Activated T-cell treated with anti-CD3 and anti-CD28 coated beads for 1 hour (primary cell): ENCODE measurements at regions not wholly inside any gene's neighbourhood (a gene's known extent, or its start where the extent isn't known, plus 50 kb on each side); places are given as distances from the start of the nearest gene placed in this dataset.

Source experiments
- DNase-seq: peaks from one replicate; pipeline ENCODE4 v3.0.0-alpha.2; 2020; ENCODE audit warnings: low read depth

DNA sequence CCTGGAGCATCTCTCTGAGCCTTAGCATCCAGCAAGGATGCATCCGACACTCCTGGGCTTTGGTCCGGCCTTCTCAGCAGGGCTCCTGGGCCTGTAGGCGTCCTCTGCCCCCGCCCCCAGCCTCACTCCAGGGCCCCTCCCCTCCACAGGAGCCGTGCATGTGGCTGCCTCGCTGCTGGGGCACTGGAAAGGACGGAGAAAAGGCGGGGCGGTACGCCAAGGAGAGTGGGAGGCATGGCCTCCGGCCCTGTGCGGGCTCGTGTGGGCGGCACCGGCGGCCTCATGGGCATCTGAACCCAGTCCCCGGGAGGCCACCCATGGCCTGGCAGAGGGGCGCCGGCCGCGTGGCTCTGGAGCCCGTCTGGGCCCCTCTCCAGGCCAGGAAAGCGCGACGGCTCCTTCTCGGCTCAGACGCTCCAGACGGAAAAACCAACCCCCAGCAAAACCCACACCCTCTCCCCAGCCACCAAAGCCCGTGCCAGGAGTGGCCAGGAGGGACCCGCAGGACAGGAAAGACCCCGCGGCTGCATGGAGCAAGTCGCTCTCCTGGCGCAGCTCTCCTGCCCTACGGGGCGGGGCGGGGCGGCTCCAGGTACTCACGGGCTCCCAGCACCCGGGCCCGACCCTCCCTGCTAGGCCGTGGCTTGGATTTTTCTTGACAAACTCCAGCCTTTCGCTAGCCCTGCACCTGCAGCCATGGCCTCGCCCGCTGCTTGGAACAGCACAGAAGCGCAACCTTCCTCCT lies 419.9 kb downstream of the QKI start:
- DNase-seq: no peak

GRCh38 chr6:163831736-163832135 lies 417.2 kb downstream of the QKI start:
- DNase-seq: no peak

DNA sequence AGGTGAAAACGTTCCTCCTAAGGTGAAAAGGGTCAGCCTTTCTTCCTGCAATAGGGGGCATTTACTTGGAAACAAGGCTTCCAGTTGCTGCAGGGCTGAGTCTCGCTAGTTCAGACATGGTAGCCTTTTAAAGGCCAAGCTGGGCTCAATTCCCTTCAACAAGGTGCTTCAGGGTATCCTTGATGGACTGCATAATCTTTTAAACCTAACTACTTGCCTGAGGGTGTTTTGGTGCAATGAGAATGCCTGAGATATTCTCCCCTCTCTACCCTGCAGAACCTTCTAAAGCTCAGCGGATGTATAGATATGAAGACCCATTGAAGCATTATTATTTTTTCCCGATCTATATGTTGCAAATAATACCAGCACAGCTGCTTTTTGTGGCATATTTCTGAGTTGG lies 416.1 kb downstream of the QKI start:
- DNase-seq: no peak

DNA sequence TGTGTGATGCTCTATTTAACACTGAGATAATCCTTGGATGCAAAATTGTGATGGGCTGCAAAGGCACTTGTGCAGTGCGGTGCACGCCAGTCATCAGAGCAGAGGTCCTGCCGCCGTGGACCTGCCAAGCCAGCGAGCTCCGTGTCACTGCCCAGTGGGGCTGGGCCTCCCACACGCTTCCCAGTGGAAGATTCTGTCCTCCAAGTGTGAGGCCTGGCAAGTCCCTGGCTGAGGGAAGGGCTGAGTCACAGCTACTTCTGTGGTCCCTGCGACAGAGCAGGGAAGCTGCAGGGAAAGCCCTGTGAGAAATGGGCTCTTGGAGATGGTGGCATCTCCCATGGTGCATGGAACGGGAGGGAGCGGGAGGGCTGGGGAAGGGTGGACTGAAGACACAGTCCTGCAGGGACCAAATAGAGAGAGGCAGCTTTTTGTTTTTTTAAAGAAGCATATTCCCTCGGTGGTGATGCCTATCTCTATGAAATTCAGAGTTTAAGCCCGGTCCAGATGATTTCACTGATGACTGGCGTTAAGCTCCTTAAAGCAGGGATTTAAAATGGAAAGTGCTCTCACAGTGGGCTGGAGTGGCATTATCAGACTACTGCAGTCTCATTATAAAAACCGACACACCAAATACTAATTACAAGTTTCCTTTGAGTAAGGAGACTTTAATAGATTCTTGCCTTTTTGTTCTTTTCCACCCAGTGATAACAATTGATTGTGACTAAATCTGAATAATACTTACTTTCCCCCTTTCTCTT lies 413.7 kb downstream of the QKI start:
- no peak for DNase-seq

DNA sequence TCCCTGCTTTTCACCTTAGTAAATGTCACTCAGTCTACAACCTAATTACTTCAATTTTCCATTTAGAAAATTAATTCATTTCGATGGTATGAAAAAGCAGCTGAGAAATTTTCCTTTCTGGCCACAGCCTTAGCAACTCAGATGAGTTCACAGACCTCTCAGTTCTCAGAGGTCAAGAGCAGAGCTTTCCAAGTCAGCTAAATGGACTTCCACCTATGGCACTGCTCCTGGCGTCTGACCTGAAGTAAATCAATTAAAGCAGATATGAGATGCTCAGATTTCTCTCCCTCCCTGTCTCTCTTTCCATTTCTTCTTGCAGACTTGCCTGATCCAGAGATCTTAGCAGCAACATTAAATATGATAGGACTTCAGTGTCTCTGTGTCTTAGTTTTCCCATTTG lies 412.6 kb downstream of the QKI start:
- DNase-seq: no peak

- DNase-seq: no peak
Observed at GRCh38 chr6:163826629-163827028, 412.1 kb downstream of the QKI start.

DNA sequence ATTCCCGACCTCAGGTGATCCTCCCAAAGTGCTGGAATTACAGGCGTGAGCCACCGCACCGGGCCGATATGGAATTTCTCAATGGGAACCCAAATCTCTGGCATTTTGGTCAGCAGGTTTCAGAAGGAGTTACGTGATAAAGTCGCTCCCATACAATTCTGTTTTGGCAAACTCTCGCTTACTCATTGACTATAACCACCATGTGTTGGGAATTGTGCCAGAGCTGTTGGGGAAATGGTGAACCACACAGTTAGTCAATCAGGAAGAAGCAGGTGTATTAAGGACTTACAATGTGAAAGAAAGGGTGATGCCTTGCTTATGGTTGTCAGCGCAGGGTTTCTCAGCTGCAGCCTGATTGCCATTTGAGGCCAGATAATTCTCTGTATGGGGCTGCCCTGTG lies 410.5 kb downstream of the QKI start:
- no peak for DNase-seq

DNA sequence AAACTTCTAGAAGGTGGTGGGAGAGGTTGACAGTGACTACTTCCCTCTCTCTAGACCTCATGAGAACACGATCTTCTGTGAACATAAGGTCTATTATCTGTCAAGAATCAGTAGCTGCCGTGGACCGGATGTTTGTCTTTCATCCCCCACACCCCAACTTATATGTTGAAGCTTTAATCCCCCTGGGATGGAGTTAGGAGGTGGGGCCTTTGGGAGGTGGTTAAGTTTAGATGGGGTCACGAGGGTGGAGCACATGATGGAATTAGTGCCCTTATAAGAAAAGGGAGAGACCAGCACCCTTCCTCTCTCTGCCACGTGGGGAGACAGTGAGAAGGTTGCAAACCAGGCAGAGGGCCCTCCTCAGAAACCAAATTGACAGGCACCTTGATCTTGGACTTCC lies 409.1 kb downstream of the QKI start:
- DNase-seq: no peak

GRCh38 chr6:163820745-163821458 lies 406.4 kb downstream of the QKI start:
- DNase-seq: no peak

DNA sequence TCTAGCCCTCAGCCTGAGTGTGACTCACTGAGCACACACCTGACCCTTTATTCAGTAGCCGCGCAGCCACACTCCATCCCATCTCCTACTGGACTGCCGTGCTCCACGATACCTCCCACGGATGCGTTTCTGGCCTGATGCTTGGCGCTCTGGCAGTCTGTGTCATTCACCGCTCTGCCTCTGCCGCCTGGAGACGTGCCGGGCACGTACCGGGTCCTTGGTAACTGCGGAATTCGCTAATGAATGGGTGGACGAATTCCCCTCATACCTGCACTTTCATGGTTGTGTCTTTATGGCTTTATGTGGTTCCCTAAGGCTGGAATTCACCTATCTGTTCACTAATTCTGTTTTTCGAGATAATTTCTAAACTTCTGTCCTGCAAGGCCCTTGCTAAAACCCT lies 405.7 kb downstream of the QKI start:
- no peak for DNase-seq

GRCh38 chr6:163818719-163819118 lies 404.2 kb downstream of the QKI start:
- DNase-seq: no peak

DNA sequence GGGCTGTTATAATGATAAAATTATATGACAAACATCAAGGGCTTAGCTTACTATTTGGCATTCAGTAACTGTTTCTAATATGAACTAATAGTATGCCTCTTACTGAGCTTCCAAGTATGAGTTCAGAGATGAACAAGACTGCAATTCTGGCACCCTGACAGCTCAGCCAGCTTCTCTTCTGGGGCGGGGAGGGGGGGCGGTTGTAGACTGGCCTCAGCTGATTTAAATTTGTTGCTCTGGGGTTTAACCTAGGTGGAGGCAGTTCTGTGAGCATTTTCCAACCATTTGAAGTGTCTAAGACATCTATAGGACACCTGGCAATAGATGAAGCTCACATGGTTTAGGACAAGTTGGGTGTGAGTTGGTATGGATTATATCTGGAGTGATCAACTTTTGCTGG lies 401.9 kb downstream of the QKI start:
- no peak for DNase-seq

- DNase-seq: no peak
Observed at GRCh38 chr6:163815796-163816195, 401.3 kb downstream of the QKI start.

DNA sequence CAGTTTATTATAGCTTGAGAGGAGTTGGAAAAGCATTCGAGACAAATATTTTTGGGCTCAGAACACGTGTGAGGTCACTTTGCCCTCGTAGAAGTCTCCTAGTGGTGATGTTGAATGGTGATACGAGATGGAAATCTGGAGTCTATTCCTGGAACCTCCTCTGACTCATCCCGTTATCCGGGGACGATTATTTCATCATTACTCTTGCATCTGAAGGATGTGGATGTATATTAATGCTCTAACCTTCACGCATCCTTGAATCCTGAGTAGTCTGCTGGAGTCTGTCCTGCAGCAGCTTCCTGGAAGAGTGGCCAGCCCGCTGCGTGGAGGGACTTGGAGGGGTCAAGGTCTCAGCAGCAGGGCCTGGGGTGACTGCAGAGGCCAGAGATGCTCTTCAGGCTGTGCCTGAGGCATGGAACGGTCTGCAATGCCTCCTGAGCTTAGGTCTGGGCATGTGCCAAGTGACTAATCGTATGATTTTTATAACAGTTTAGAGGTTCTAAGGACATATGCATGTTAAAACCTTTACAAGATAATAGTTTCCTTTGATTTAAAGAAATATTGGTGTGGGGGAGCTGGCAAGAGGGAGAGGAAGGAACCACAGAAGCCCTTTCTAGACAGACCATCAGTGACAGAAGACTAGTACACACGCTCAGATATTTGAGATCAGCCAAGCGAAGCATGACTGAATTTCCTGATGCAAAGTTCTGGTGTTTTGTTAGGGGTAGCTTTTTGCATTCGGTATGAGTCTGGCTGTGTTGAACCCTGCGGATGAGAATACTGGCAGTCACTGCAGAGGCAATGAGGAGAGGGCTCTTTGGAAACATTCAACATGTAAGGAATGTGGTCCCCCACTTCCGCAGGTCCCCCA lies 400.2 kb downstream of the QKI start:
- DNase-seq: no peak

- no peak for DNase-seq
Observed at GRCh38 chr6:163813979-163814493, 399.5 kb downstream of the QKI start.

DNA sequence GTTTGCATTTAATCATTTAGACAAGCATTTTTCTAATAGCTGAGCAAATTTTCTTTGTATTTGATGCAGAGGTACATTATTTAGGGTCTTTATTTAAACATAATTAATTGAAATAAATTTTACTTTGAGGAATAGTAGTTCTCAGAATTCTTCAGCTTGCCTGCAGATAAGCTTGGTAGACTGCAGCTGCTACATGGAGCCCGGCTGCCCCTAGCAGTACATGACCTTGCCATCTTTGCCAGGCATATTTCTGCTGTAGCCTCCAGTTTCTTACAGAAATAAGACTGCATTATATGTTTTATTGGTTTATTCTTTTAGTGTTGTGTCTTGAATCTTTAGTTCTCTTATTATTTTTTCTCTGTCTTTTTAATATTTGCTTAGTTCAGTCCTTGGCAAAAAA lies 396.8 kb downstream of the QKI start:
- DNase-seq: no peak

DNA sequence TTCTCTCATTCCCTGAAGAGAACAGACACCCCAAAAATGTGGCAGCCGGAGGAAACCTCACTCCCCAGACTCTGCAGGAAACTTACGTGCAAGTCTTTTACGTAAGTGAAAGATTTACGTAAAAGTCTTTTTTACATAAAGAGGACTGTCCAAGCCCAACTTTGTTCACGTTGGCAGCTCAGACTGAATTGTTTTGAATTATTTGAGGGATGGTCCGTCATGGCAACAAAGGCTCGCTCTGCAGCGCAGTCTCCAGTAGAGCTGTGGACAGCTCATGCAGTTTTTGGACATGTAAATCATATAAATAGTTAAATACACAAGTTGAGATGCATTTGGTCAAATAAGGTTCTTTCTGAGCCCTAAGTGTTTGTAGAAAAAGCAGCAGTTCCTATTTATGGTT lies 394.8 kb downstream of the QKI start:
- DNase-seq: no peak

DNA sequence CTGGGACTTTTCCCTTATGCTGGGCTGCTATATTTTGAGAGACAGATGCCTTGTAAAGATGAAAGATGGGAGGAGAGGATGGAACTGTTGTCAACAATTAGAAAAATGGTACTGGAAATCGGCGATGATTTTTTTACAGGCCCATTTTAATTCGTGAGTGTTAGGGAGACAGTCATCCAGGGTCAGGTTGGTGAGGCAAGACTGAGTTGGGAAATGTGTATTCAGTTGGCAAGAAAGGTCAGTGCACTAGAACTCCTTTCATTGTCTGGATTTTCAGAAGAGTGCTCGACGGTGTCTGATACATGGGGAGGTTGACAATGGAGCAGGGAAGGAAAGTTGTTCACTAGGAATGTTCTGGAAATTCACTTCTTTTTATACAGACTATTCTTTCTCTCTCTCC lies 394.4 kb downstream of the QKI start:
- no peak for DNase-seq

GRCh38 chr6:163808231-163808630 lies 393.7 kb downstream of the QKI start:
- DNase-seq: no peak

DNA sequence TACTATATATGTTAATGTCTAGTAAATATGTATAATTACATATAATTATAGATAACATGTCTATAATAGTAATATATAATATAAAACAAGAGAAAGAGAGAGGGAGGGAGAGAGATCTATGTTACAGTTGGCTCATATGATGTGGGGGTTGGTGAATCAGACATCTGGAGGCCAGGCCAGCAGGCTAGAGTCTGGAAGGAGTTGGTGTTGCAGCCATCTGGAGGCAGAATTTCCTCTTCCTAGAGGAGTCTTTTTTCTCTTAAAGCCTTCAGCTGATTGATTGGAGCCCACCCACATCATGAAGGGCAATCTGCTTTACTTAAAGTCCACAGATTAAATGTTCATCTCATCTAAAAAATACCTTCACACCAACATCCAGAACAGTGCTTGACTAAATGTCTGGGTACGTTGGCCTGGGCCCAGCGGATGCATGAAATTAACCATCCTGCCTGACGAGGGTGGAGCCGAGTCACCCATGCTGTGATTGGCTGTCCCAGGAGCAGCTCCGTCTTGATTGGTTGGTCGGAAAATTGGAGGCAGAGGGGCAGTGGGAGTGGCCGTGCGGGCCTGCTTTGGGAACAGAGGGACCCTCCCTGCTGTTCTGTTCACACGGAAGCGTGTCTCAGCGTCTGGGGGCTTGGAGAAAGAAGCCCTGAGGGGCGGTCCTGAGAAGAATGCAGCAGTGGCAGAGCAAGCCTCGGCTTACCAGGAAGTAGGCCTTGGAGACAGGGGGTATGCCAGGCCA lies 392.4 kb downstream of the QKI start:
- no peak for DNase-seq

GRCh38 chr6:163804991-163805390 lies 390.5 kb downstream of the QKI start:
- no peak for DNase-seq
